Central memory CD8-positive, alpha-beta T cell (primary cell): ENCODE measurements at regions not wholly inside any gene's neighbourhood (a gene's known extent, or its start where the extent isn't known, plus 50 kb on each side); places are given as distances from the start of the nearest gene placed in this dataset.
"Not testable (repeated sequence)": the region's sequence is repeated elsewhere in the genome, so short reads cannot be mapped to it uniquely, and the experiment has no call there.

ENCODE experiments used
- ATAC-seq: fragments of 150-1000 bp; cut with Tn5 transposase; replicated peaks from 2 replicates; pipeline ENCODE4 v1.10.0; 2022; ENCODE audit warnings: mild to moderate bottlenecking, moderate FRiP score, moderate number of reproducible peaks; ENCODE audit not compliant: poor library complexity, severe bottlenecking; ENCODE audit errors: extremely low read depth
- DNase-seq, 2 donors: peaks; one replicate each; pipeline ENCODE4 v3.0.0; 2021; ENCODE audit warnings: low spot score in 2 of 2
- H3K27ac Mint-ChIP-seq: one replicate; pipeline ENCODE4 v1.8.0; 2022; ENCODE audit warnings: low read depth, mild to moderate bottlenecking, moderate library complexity, mixed read lengths
- H3K27me3 Mint-ChIP-seq: one replicate; pipeline ENCODE4 v1.8.0; 2022; ENCODE audit warnings: mixed read lengths
- H3K36me3 Mint-ChIP-seq: one replicate; pipeline ENCODE4 v1.8.0; 2022; ENCODE audit warnings: mild to moderate bottlenecking, moderate library complexity, mixed read lengths; ENCODE audit not compliant: insufficient read depth
- H3K4me1 Mint-ChIP-seq: one replicate; pipeline ENCODE4 v1.8.0; 2022; ENCODE audit warnings: mixed read lengths
- H3K4me3 Mint-ChIP-seq: one replicate; pipeline ENCODE4 v1.8.0; 2022; ENCODE audit warnings: mild to moderate bottlenecking, moderate library complexity, mixed read lengths
- H3K9me3 Mint-ChIP-seq: one replicate; pipeline ENCODE4 v1.8.0; 2022; ENCODE audit warnings: mixed read lengths

- Mint-ChIP-seq H3K27ac (no peak overlapping the region), H3K9me3 (peaks cover 15% of the 10 kb centered on the region), H3K36me3 (no peaks in the 10 kb centered on the region), H3K4me3 (no peak overlapping the region), H3K4me1 (no peaks in the 10 kb centered on the region), H3K27me3 (no peaks in the 10 kb centered on the region)
- no peak for DNase-seq
- ATAC-seq: no peak
These were observed 264.3 kb upstream of the DNAJC19 start for GRCh38 chr3:181253796-181254195.

GRCh38 chr3:181252631-181253030 is 263.1 kb upstream of the DNAJC19 start:
- ATAC-seq: no peak
- Mint-ChIP-seq H3K4me3 (no peak overlapping the region), H3K36me3 (no peaks in the 10 kb centered on the region), H3K27ac (no peak overlapping the region), H3K27me3 (no peaks in the 10 kb centered on the region), H3K4me1 (no peaks in the 10 kb centered on the region), H3K9me3 (peaks cover 5% of the 10 kb centered on the region)
- DNase-seq: no peak

GRCh38 chr3:181250714-181251113 is 261.2 kb upstream of the DNAJC19 start:
- DNase-seq (no peak), ATAC-seq (no peak)
- H3K27me3 Mint-ChIP-seq: no peaks in the 10 kb centered on the region
- no peaks in the 10 kb centered on the region for H3K4me1 Mint-ChIP-seq
- H3K36me3 Mint-ChIP-seq: no peaks in the 10 kb centered on the region
- no peak overlapping the region for H3K27ac Mint-ChIP-seq
- H3K4me3 Mint-ChIP-seq: no peak overlapping the region
- peaks cover 11% of the 10 kb centered on the region for H3K9me3 Mint-ChIP-seq

DNA sequence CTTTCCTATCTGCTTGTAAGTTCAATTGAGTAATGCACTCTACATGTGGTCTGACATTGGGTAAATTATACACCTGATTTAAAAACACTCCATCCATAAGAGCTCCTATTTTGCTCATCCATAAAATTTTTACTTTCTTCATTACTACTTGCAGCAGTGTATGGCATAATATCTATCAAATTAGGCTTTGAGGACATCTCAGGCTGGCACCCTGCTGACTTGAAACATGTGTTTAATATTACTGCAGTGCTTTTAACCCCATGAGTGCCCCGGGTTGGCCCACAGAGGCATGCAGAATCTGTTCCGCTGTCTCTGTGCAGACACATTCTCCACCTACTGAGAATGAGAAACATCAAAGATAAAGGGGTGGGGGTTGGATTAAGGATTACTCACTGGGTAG is 249.9 kb upstream of the DNAJC19 start:
- peaks cover 12% of the 10 kb centered on the region for H3K9me3 Mint-ChIP-seq

GRCh38 chr3:181230258-181230657 is 240.7 kb upstream of the DNAJC19 start:
- no peak for DNase-seq
- Mint-ChIP-seq H3K27ac (no peak overlapping the region), H3K9me3 (peaks cover 33% of the 10 kb centered on the region), H3K4me1 (no peaks in the 10 kb centered on the region), H3K4me3 (no peak overlapping the region), H3K27me3 (no peaks in the 10 kb centered on the region), H3K36me3 (no peaks in the 10 kb centered on the region)
- no peak for ATAC-seq

More for the DNA sequence above, 249.9 kb upstream of the DNAJC19 start:
- no peak overlapping the region for H3K27ac Mint-ChIP-seq
- no peak overlapping the region for H3K4me3 Mint-ChIP-seq
- no peaks in the 10 kb centered on the region for H3K27me3 Mint-ChIP-seq
- ATAC-seq (no peak), DNase-seq (no peak)
- H3K4me1 Mint-ChIP-seq: no peaks in the 10 kb centered on the region
- no peaks in the 10 kb centered on the region for H3K36me3 Mint-ChIP-seq

DNA sequence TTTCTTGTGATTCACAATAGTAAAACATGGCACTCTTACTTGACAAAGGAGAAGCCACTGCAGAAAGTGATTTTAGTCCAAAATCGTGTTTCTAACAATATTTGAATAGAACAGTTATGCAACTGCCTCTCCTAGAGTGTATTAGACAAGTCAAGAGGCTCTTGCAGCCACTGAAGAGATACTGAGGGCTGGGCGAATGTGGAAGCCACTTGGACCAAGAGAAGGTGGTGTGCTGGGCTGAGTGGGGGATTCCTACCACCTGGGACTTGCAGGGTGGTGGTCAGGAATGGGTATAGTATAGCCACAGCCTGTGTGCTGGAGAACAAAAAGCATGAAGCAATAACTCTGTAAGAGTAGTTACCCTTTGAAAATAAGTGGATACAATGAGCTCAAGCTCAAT is 223.8 kb upstream of the DNAJC19 start:
- Mint-ChIP-seq H3K27ac (no peak overlapping the region), H3K27me3 (no peaks in the 10 kb centered on the region), H3K4me3 (no peak overlapping the region), H3K9me3 (no peaks in the 10 kb centered on the region), H3K36me3 (no peaks in the 10 kb centered on the region), H3K4me1 (no peaks in the 10 kb centered on the region)
- DNase-seq: no peak
- no peak for ATAC-seq

DNA sequence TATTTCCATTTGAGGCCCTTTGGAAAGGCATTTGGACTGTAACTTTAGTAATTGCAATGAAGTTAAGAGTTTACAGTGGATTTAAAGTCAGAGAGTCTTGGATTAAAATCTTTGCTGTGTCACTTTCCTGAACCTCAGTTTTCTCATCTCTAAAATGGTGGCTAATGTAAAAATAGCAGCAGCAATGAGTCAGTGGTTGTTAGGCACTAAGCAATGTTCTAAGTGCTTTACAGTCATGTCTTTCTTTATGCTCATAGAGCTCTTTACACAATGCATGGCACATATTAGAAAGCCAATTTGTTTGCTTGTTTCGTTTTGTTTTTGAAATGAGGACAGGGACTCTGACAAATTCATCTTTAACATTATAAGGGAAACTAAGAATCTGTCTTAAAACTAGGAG is 222.7 kb upstream of the DNAJC19 start:
- H3K36me3 Mint-ChIP-seq: no peaks in the 10 kb centered on the region
- ATAC-seq: no peak
- H3K27ac Mint-ChIP-seq: no peak overlapping the region
- no peaks in the 10 kb centered on the region for H3K9me3 Mint-ChIP-seq
- H3K4me1 Mint-ChIP-seq: no peaks in the 10 kb centered on the region
- no peaks in the 10 kb centered on the region for H3K27me3 Mint-ChIP-seq
- H3K4me3 Mint-ChIP-seq: no peak overlapping the region
- DNase-seq: no peak

- no peaks in the 10 kb centered on the region for H3K27me3 Mint-ChIP-seq
- no peak overlapping the region for H3K27ac Mint-ChIP-seq
- no peaks in the 10 kb centered on the region for H3K4me1 Mint-ChIP-seq
- ATAC-seq (no peak), DNase-seq (no peak)
- no peaks in the 10 kb centered on the region for H3K9me3 Mint-ChIP-seq
- no peaks in the 10 kb centered on the region for H3K36me3 Mint-ChIP-seq
- no peak overlapping the region for H3K4me3 Mint-ChIP-seq
These were observed 220.7 kb upstream of the DNAJC19 start for GRCh38 chr3:181210275-181210674.

DNA sequence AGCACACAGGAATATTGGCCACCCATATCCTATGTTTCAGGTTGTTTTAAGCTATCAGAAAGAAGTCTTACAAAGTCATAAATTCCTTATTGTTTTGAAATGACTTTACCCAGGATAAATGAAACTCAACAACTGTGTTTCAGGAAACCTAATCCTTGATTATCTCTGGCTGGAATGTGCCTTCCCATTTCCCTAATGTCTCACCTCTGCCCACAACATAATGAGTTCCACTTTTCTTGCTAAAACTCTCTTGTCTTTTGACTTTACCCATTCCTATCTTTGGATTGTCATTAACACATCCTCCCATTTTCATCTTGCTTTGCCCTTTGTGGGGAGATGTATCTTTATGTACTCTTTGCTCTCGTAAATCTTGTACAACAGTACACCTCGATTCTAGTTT is 200.0 kb upstream of the DNAJC19 start:
- H3K27me3 Mint-ChIP-seq: no peaks in the 10 kb centered on the region
- H3K36me3 Mint-ChIP-seq: no peaks in the 10 kb centered on the region
- no peak overlapping the region for H3K27ac Mint-ChIP-seq
- H3K4me3 Mint-ChIP-seq: no peak overlapping the region
- no peaks in the 10 kb centered on the region for H3K4me1 Mint-ChIP-seq
- ATAC-seq (no peak), DNase-seq (no peak)
- H3K9me3 Mint-ChIP-seq: peaks cover 11% of the 10 kb centered on the region

DNA sequence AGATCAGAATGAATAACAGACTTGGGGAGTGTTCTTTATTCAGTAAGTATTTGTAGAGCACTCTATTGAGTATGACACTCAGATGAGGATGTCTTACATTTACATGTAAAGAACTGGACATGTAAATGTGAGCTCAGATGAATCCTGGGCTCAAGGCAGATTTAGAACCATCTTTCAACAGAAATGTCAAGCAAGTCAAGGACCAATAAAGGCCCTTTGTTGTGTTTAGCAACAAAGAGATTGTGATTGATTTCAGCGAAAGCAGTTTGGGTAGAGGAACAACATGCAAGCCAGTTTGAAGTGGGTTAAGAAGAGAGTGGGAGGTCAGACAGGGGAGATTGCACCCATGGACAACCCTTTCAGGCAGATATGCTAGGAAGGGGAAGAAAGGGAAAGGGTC is 194.2 kb upstream of the DNAJC19 start:
- Mint-ChIP-seq H3K36me3 (no peaks in the 10 kb centered on the region), H3K27ac (no peak overlapping the region), H3K27me3 (no peaks in the 10 kb centered on the region), H3K4me1 (no peaks in the 10 kb centered on the region), H3K4me3 (no peak overlapping the region), H3K9me3 (no peaks in the 10 kb centered on the region)
- no peak for ATAC-seq
- no peak for DNase-seq

GRCh38 chr3:181183057-181183456 is 193.5 kb upstream of the DNAJC19 start:
- not testable (repeated sequence) for H3K9me3 Mint-ChIP-seq, H3K4me1 Mint-ChIP-seq, H3K27ac Mint-ChIP-seq, H3K4me3 Mint-ChIP-seq, H3K27me3 Mint-ChIP-seq, ATAC-seq, DNase-seq, H3K36me3 Mint-ChIP-seq

- Mint-ChIP-seq H3K36me3 (no peaks in the 10 kb centered on the region), H3K9me3 (no peaks in the 10 kb centered on the region), H3K4me3 (no peak overlapping the region), H3K27me3 (no peaks in the 10 kb centered on the region), H3K27ac (no peak overlapping the region), H3K4me1 (no peaks in the 10 kb centered on the region)
- no peak for ATAC-seq
- DNase-seq: no peak
These were observed 189.5 kb upstream of the DNAJC19 start for GRCh38 chr3:181178991-181179390.

- no peak for ATAC-seq
- no peaks in the 10 kb centered on the region for H3K4me1 Mint-ChIP-seq
- H3K9me3 Mint-ChIP-seq: peaks cover 9% of the 10 kb centered on the region
- no peaks in the 10 kb centered on the region for H3K27me3 Mint-ChIP-seq
- no peak overlapping the region for H3K27ac Mint-ChIP-seq
- no peak overlapping the region for H3K4me3 Mint-ChIP-seq
- no peaks in the 10 kb centered on the region for H3K36me3 Mint-ChIP-seq
- DNase-seq: no peak
These were observed 187.1 kb upstream of the DNAJC19 start for GRCh38 chr3:181176601-181177000.

DNA sequence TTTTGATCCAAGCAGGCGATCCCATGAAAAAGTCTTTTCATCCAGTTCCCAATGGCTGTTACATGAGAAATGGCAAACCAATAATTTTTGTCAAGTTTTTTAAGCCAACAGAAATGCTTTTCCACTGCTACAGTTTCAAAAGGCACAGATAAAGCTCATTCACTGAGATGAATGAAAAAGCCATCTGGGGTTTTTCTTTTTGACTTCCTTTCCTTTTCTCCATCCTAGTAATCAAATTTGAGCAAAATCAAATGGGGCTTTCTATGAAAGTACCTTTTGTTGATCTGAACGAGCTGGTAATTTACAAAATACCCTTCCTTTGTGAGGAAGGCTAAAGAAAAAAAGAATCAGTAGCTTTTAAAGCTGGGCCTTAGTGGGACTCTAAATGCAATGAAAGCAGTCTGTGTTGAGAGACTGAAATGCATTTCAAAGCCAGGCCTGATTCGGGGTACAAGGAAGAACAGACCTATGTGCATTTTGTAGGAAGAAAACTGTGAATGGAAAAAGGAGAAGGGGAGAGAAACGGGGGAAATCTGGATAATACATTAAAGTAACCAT is 185.2 kb upstream of the DNAJC19 start:
- Mint-ChIP-seq H3K4me3 (no peak overlapping the region), H3K9me3 (peaks cover 9% of the 10 kb centered on the region), H3K4me1 (no peaks in the 10 kb centered on the region), H3K27ac (no peak overlapping the region), H3K27me3 (no peaks in the 10 kb centered on the region), H3K36me3 (no peaks in the 10 kb centered on the region)
- no peak for DNase-seq
- ATAC-seq: no peak
